ENCODE measurements at regions not wholly inside any gene's neighbourhood (a gene's known extent, or its start where the extent isn't known, plus 50 kb on each side); places are given as distances from the start of the nearest gene placed in this dataset.
A peak's percentile ranks its signal among the peaks of the same experiment; 100 is the strongest.

DNA sequence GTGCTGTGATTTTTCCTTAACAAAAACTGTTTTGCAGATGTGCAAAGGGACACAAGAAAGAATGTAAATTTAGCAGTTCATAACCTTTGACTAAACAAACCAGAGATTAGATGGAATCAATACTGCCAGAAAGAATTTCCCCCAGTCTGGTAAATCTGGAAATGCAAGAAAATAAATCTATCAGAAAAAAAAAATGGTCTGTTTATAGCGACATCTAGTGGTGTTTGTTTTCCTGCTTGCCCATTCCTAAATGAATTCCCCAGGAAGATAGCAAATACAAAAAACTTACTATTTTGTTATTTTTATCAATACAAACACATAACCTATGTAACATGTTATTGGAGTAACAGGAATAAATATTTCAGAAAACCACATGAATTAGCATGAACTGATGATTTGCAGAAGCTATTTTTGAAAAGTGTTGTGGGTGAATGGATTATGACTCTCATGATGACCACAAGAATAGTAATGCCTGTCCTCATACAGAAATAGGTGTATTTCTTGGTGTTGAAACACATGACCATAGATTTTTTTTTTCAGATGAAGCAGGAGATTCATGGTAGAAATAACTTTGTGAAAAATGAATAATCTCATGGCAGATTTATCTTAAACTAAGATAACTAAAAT is 1703.8 kb downstream of the MAT2B start:
- H3K4me3 ChIP-seq (replicated peaks; ENCODE audit: low read depth, low read length): no peak overlapping the region
- TF ChIP-seq, protein P1, sequence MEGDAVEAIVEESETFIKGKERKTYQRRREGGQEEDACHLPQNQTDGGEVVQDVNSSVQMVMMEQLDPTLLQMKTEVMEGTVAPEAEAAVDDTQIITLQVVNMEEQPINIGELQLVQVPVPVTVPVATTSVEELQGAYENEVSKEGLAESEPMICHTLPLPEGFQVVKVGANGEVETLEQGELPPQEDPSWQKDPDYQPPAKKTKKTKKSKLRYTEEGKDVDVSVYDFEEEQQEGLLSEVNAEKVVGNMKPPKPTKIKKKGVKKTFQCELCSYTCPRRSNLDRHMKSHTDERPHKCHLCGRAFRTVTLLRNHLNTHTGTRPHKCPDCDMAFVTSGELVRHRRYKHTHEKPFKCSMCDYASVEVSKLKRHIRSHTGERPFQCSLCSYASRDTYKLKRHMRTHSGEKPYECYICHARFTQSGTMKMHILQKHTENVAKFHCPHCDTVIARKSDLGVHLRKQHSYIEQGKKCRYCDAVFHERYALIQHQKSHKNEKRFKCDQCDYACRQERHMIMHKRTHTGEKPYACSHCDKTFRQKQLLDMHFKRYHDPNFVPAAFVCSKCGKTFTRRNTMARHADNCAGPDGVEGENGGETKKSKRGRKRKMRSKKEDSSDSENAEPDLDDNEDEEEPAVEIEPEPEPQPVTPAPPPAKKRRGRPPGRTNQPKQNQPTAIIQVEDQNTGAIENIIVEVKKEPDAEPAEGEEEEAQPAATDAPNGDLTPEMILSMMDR (IDR thresholded peaks at IDR 0.05; ENCODE audit: low read depth, low read length, missing control alignments): peak; percentile 34
- DNase-seq (ENCODE audit: extremely low read depth, low read depth): no peak

GRCh38 chr5:165224366-165225045 is 1719.1 kb downstream of the MAT2B start:
- TF ChIP-seq, protein P1 (IDR thresholded peaks at IDR 0.05; ENCODE audit: low read depth, low read length, missing control alignments): no peak
- no peak overlapping the region for H3K4me3 ChIP-seq (replicated peaks; ENCODE audit: low read depth, low read length)
- no peak for DNase-seq (ENCODE audit: extremely low read depth, low read depth)

DNA sequence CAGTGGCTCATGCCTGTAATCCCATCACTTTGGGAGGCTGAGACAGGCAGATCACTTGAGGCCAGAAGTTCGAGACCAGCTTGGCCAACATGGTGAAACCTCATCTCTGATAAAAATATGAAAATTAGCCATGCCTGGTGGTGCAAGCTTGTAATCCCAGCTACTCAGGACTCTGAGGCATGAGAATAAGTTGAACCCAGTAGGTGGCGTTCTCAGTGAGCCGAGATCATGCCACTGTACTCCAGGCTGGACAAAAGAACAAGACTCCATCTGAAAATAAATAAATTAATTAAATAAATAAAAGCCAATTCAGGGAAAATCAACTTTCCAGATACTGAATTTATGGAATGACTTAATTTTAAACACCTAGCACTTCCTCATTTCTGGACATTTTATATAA is 1722.1 kb downstream of the MAT2B start:
- DNase-seq (ENCODE audit: extremely low read depth, low read depth): no peak
- TF ChIP-seq, protein P1 (IDR thresholded peaks at IDR 0.05; ENCODE audit: low read depth, low read length, missing control alignments): no peak
- no peak overlapping the region for H3K4me3 ChIP-seq (replicated peaks; ENCODE audit: low read depth, low read length)

GRCh38 chr5:165228184-165228583 is 1722.8 kb downstream of the MAT2B start:
- TF ChIP-seq, protein P1 (IDR thresholded peaks at IDR 0.05; ENCODE audit: low read depth, low read length, missing control alignments): no peak
- no peak for DNase-seq (ENCODE audit: extremely low read depth, low read depth)
- no peak overlapping the region for H3K4me3 ChIP-seq (replicated peaks; ENCODE audit: low read depth, low read length)

GRCh38 chr5:165231821-165232508 is 1726.5 kb downstream of the MAT2B start:
- H3K4me3 ChIP-seq (replicated peaks; ENCODE audit: low read depth, low read length): no peak overlapping the region
- TF ChIP-seq, protein P1 (IDR thresholded peaks at IDR 0.05; ENCODE audit: low read depth, low read length, missing control alignments): no peak
- no peak for DNase-seq (ENCODE audit: extremely low read depth, low read depth)

DNA sequence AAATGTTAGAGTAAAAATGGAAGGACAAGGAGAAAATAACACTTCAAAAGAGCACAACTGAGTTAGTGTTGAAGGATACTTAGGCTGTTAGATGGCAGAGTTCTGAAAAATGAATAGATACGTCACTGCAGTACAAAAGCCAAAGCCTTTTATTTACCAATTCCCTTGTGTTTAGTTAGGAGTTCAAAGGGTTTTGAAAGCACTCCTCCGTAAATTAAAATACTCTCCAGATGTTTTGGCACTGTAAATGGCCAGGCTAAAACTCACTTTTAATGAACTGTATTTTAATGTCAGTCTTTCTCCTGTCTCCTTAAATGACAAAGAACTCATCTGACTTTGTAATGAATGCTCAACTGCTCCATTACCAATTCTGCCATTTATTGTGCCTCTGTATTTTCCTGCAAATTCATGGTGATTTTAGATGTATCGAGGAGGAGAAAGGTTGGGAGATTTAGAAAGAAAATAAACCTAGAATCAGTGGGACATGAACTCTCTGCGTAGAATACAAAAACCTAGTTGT is 1727.2 kb downstream of the MAT2B start:
- no peak for DNase-seq (ENCODE audit: extremely low read depth, low read depth)
- no peak overlapping the region for H3K4me3 ChIP-seq (replicated peaks; ENCODE audit: low read depth, low read length)
- TF ChIP-seq, protein P1 (IDR thresholded peaks at IDR 0.05; ENCODE audit: low read depth, low read length, missing control alignments): no peak
